ENCODE measurements at regions not wholly inside any gene's neighbourhood (a gene's known extent, or its start where the extent isn't known, plus 50 kb on each side); places are given as distances from the start of the nearest gene placed in this dataset.

GRCh38 chr13:64305246-64305645, 2889.6 kb upstream of the PCDH20 start:
- TF ChIP-seq CTCF (IDR thresholded peaks at IDR 0.05): no peak
- TF ChIP-seq POLR2A (IDR thresholded peaks at IDR 0.05): no peak
- no peak for TF ChIP-seq EP300 (IDR thresholded peaks at IDR 0.05)
